Adrenal gland (tissue), 9 donors: ENCODE measurements at regions not wholly inside any gene's neighbourhood (a gene's known extent, or its start where the extent isn't known, plus 50 kb on each side); places are given as distances from the start of the nearest gene placed in this dataset.

Experiments
- DNase-seq, 7 donors: peaks; one replicate each; pipeline ENCODE4 v3.0.0-alpha.2; 2019 to 2020
- H3K27ac ChIP-seq, 5 donors: fragments of 200-600 bp; sonication (generic) in 4 of 5; 1 replicate in 3 of 5; 2 replicates in 2 of 5; pipeline versions ENCODE4 v1.5.1 to v1.8.0; 2016 to 2020; ENCODE audit warnings: mild to moderate bottlenecking in 1 of 5
- H3K27me3 ChIP-seq: fragments of 200-600 bp; 2 replicates; pipeline ENCODE4 v1.8.0; 2021
- H3K36me3 ChIP-seq, 2 donors: fragments of 200-600 bp; replicated peaks in 1 of 2; 1 replicate in 1 of 2; 2 replicates in 1 of 2; pipeline versions ENCODE4 v1.5.1 to v1.8.0; 2018 to 2022
- H3K4me1 ChIP-seq, 2 donors: fragments of 200-600 bp; replicated peaks in 1 of 2; 1 replicate in 1 of 2; 2 replicates in 1 of 2; pipeline versions ENCODE4 v1.5.1 to v1.8.0; 2018 to 2021
- H3K4me3 ChIP-seq, 4 donors: fragments of 200-600 bp; sonication (generic) in 3 of 4; one replicate each; pipeline ENCODE4 v1.5.1; 2016 to 2018
- H3K9me3 ChIP-seq, 3 donors: fragments of 200-600 bp; sonication (generic) in 1 of 3; replicated peaks in 1 of 3; 1 replicate in 2 of 3; 2 replicates in 1 of 3; pipeline versions ENCODE4 v1.5.1 to v1.8.0; 2016 to 2021
- CTCF ChIP-seq, 6 experiments: fragments of 450-650 bp in 4 of 6; fragments of 200-600 bp in 2 of 6; sonication (generic) in 1 of 6; IDR thresholded peaks; 1 replicate in 5 of 6; 2 replicates in 1 of 6; pipeline versions ENCODE4 v1.5.1 to v1.8.0; 2016 to 2021; ENCODE audit warnings: antibody characterized with exemption in 6 of 6, mild to moderate bottlenecking in 2 of 6, moderate library complexity in 1 of 6
- POLR2A ChIP-seq, 2 donors: fragments of 450-650 bp; IDR thresholded peaks; one replicate each; pipeline ENCODE4 v1.6.1; 2017; ENCODE audit warnings: antibody characterized with exemption in 2 of 2, mild to moderate bottlenecking in 2 of 2, moderate library complexity in 1 of 2
- WGBS, 4 donors: extraction: QIAGEN DNeasy Blood & Tissue Kit in 2 of 4; methylation state at CpG; one replicate each; pipeline versions ENCODE4 v1.1.5 to v1.1.7; 2013 to 2017; 5-methylcytosine and 5-hydroxymethylcytosine counted together
- intact Hi-C, 2 donors: fragments of 100-400 bp; cut with DNase I; formaldehyde crosslinking; loops; one replicate each; pipeline versions ENCODE4 v1.14.1 to v1.15.0; 2022 to 2023
- donor health status: healthy with polysubstance abuse.
- donor health status: Bipolar disorder and iron deficiency.
- donor health status: DM: yes; HTN: yes; CAD: no.
- donor health status: DM: no; HTN: no; CAD: no.
- donor health status: DM: no; HTN: no; CAD: no.

- 61 to 71% (median 67%) methylated on average over 6 of the region's 6 CpGs for WGBS, 4 donors
- no peak overlapping the region for H3K4me3 ChIP-seq
- H3K9me3 ChIP-seq, result no peaks in the 10 kb centered on the region
- H3K36me3 ChIP-seq, result no peaks in the 10 kb centered on the region
- DNase-seq, result no peak
- H3K27me3 ChIP-seq, result no peaks in the 10 kb centered on the region
- intact Hi-C loops, result no loop called here
- TF ChIP-seq CTCF (IDR thresholded peaks at IDR 0.05) (no peak), POLR2A (IDR thresholded peaks at IDR 0.05) (no peak)
- no peak overlapping the region for H3K27ac ChIP-seq
- peaks cover 0 to 4% of the 10 kb centered on the region in 2 donors for H3K4me1 ChIP-seq
Measured at GRCh38 chr14:94890785-94891184, 120.9 kb upstream of the GSC start.

- DNase-seq, result no peak
- Histone ChIP-seq H3K27ac (no peak overlapping the region), H3K27me3 (no peaks in the 10 kb centered on the region), H3K36me3 (no peaks in the 10 kb centered on the region), H3K4me1 (peaks cover 0 to 4% of the 10 kb centered on the region in 2 donors), H3K4me3 (no peak overlapping the region), H3K9me3 (no peaks in the 10 kb centered on the region)
- no peak for TF ChIP-seq CTCF (IDR thresholded peaks at IDR 0.05)
- TF ChIP-seq POLR2A (IDR thresholded peaks at IDR 0.05), result no peak
- 78 to 90% (median 85%) methylated on average over 6 of the region's 6 CpGs for WGBS, 4 donors
- intact Hi-C loops, result no loop called here
Measured at GRCh38 chr14:94889520-94890312, 119.8 kb upstream of the GSC start.

- WGBS, 4 donors, result 47 to 67% (median 56%) methylated on average over 8 to 12 of the region's 12 CpGs
- no peaks in the 10 kb centered on the region for H3K27me3 ChIP-seq
- DNase-seq, result peak in 3 of 7 donors; percentile 23 to 39 (median 32)
- no peaks in the 10 kb centered on the region for H3K36me3 ChIP-seq
- H3K4me3 ChIP-seq, result no peak overlapping the region
- no peak for TF ChIP-seq POLR2A (IDR thresholded peaks at IDR 0.05)
- TF ChIP-seq CTCF (IDR thresholded peaks at IDR 0.05), result no peak
- peaks cover 0 to 4% of the 10 kb centered on the region in 2 donors for H3K4me1 ChIP-seq
- H3K27ac ChIP-seq, result no peak overlapping the region
- intact Hi-C loops, result no loop called here
- no peaks in the 10 kb centered on the region for H3K9me3 ChIP-seq
Measured at GRCh38 chr14:94888121-94888520, 118.2 kb upstream of the GSC start.

GRCh38 chr14:94887591-94887990 is 117.7 kb upstream of the GSC start:
- Histone ChIP-seq H3K4me1 (peaks cover 0 to 4% of the 10 kb centered on the region in 2 donors), H3K27ac (no peak overlapping the region), H3K9me3 (no peaks in the 10 kb centered on the region), H3K27me3 (no peaks in the 10 kb centered on the region), H3K36me3 (no peaks in the 10 kb centered on the region), H3K4me3 (no peak overlapping the region)
- TF ChIP-seq POLR2A (IDR thresholded peaks at IDR 0.05) (no peak), CTCF (IDR thresholded peaks at IDR 0.05) (no peak)
- 83 to 88% (median 85%) methylated on average over 7 to 10 of the region's 10 CpGs for WGBS, 4 donors
- intact Hi-C loops, result no loop called here
- DNase-seq, result no peak
